Endothelial cell (in vitro differentiated cells): ENCODE measurements at regions not wholly inside any gene's neighbourhood (a gene's known extent, or its start where the extent isn't known, plus 50 kb on each side); places are given as distances from the start of the nearest gene placed in this dataset.

Experiments
- DNase-seq: peaks from one replicate; pipeline ENCODE4 v3.0.0; 2021; ENCODE audit warnings: low spot score
- H3K27ac Mint-ChIP-seq: one replicate; pipeline ENCODE4 v1.8.0; 2021; ENCODE audit warnings: mixed read lengths, inconsistent platforms; ENCODE audit not compliant: unreplicated experiment
- H3K27me3 Mint-ChIP-seq: one replicate; pipeline ENCODE4 v1.8.0; 2021; ENCODE audit warnings: mild to moderate bottlenecking, moderate library complexity, mixed read lengths, inconsistent platforms; ENCODE audit not compliant: unreplicated experiment
- H3K36me3 Mint-ChIP-seq: one replicate; pipeline ENCODE4 v1.8.0; 2021; ENCODE audit warnings: mild to moderate bottlenecking, low read depth, mixed read lengths, inconsistent platforms; ENCODE audit not compliant: unreplicated experiment
- H3K4me1 Mint-ChIP-seq: one replicate; pipeline ENCODE4 v1.8.0; 2021; ENCODE audit warnings: mild to moderate bottlenecking, mixed read lengths, inconsistent platforms; ENCODE audit not compliant: unreplicated experiment
- H3K4me3 Mint-ChIP-seq: one replicate; pipeline ENCODE4 v1.8.0; 2021; ENCODE audit warnings: mild to moderate bottlenecking, mixed read lengths, inconsistent platforms; ENCODE audit not compliant: unreplicated experiment
- H3K9me3 Mint-ChIP-seq: one replicate; pipeline ENCODE4 v1.8.0; 2021; ENCODE audit warnings: mixed read lengths, inconsistent platforms; ENCODE audit not compliant: unreplicated experiment
- CTCF ChIP-seq: fragments of 200-600 bp; sonication (generic); IDR thresholded peaks from one replicate; pipeline ENCODE4 v1.5.0; 2021; ENCODE audit warnings: antibody characterized with exemption; ENCODE audit not compliant: unreplicated experiment

DNA sequence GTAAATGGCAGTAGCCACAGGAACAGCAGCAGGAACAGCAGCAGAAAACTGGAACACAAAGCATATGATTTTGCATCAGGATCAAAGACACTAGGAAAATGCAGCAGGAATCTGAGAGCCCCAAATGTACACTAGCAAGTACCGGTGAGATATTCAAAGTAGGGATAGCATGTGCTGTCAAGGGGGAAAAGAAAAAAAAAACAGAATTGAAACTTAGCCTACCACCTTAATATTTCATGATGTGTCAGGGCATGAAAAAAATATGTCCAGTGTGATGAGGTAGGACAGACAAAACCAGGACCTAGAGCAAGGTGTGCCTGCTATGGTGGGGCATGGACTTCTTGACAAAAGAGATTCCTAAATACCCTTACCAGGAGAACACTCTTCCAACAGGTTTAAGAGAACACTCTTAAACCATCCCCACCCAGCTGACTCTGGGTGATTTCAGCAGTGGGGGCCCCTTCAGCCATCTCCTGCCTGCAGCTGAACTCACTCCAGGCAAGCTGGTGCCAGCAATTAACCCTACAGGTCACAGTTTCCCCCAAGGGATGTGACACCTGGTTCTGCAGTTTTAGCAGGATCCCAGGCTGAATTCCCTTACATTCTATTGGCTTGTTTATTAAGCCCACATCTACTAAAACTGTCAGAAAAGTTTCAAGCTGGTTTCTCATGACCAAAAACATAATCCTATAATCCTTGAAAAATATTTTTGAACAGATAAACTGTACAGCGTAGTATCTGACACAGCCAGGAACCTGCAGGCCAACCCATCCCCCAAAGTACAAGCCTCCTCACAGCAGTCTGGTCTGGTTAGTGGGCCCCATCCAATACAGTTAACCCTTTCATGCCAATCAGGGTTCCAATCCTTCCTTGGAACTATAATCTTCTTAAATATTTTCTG, 62.9 kb upstream of the FMR1 start:
- H3K36me3 Mint-ChIP-seq, result no peaks in the 10 kb centered on the region
- no peak for DNase-seq
- H3K27ac Mint-ChIP-seq, result no peak overlapping the region
- no peaks in the 10 kb centered on the region for H3K9me3 Mint-ChIP-seq
- H3K4me1 Mint-ChIP-seq, result no peaks in the 10 kb centered on the region
- no peak overlapping the region for H3K4me3 Mint-ChIP-seq
- no peaks in the 10 kb centered on the region for H3K27me3 Mint-ChIP-seq
- no peak for TF ChIP-seq CTCF

GRCh38 chrX:147850875-147851274, 60.8 kb upstream of the FMR1 start:
- no peak for DNase-seq
- no peak for TF ChIP-seq CTCF
- H3K4me1 Mint-ChIP-seq, result no peaks in the 10 kb centered on the region
- no peaks in the 10 kb centered on the region for H3K27me3 Mint-ChIP-seq
- H3K4me3 Mint-ChIP-seq, result no peak overlapping the region
- H3K36me3 Mint-ChIP-seq, result no peaks in the 10 kb centered on the region
- H3K9me3 Mint-ChIP-seq, result no peaks in the 10 kb centered on the region
- no peak overlapping the region for H3K27ac Mint-ChIP-seq

GRCh38 chrX:147853701-147854100, 58.0 kb upstream of the FMR1 start:
- Mint-ChIP-seq H3K4me3 (no peak overlapping the region), H3K9me3 (no peaks in the 10 kb centered on the region), H3K27me3 (peaks cover 2% of the 10 kb centered on the region), H3K4me1 (no peaks in the 10 kb centered on the region), H3K27ac (no peak overlapping the region), H3K36me3 (no peaks in the 10 kb centered on the region)
- peak; percentile 3 for DNase-seq
- TF ChIP-seq CTCF, result no peak

GRCh38 chrX:147859666-147860065, 52.1 kb upstream of the FMR1 start:
- Mint-ChIP-seq H3K9me3 (no peaks in the 10 kb centered on the region), H3K4me1 (no peaks in the 10 kb centered on the region), H3K36me3 (no peaks in the 10 kb centered on the region), H3K4me3 (no peak overlapping the region), H3K27me3 (peaks cover 2% of the 10 kb centered on the region), H3K27ac (no peak overlapping the region)
- no peak for DNase-seq
- TF ChIP-seq CTCF, result no peak
